Amygdala (tissue), 56 donors: ENCODE measurements at regions not wholly inside any gene's neighbourhood (a gene's known extent, or its start where the extent isn't known, plus 50 kb on each side); places are given as distances from the start of the nearest gene placed in this dataset.
A peak's percentile ranks its signal among the peaks of the same experiment; 100 is the strongest.
"Not testable (repeated sequence)": the region's sequence is repeated elsewhere in the genome, so short reads cannot be mapped to it uniquely, and the experiment has no call there.

Source experiments
- DNase-seq, 56 donors: peaks; one replicate each; lab custom pipeline; 2025; lab: John Stamatoyannopoulos, UW

DNA sequence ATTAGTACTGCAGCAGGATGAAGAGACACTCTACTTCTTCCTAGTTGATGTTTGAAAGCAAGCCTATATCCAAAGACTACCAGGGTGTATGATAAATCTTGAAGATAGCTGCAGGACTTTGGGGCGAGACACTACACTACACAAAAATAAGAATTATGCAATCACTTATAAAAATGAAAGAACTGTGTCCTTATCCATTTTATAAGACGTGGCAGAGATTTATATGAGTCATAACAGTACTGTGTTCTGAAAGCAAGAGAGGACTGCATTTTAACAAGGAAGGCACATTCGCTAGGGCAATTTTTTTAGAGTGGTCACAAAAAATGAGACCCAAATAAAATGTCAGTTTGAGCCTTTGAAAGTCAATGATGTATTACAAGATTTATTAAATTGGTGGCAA is 617.0 kb upstream of the LINC00305 start:
- DNase-seq: no peak

DNA sequence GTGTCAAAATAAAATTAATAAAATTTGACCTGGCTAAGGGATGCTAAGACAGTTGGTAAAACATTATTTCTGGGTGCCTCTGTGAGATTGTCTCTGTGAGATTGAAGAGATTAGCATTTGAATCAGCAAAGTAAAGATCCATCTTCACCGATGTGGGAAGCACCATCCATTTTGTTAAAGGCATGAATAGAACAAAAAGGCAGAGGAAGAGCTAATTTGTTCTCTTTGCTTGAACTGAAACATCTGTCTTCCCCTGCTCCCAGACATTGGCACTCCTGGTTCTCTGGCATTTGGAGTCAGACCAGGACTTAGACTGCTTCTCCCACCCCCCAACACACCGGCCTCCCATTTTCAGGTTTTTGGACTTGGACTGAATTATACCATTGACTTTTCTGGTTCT is 603.8 kb upstream of the LINC00305 start:
- DNase-seq: no peak

DNA sequence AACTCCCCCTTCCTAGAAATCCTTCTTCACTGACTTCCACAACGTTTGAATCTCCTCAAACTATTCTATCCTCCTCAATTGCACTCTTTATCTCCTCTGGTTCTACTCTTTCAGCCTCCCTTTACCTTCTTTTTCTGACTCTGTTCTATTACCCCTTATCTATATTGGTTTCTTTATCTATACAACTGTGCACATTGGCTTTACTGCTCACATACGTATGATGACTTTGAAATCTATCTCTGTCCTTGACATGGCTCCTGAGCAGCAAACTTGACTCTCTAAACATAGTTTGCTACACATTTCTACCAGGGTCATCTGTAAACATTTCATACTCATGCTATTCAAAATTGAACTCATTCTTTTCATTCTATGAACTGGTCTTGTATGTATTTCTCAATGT is 601.0 kb upstream of the LINC00305 start:
- DNase-seq: no peak

DNA sequence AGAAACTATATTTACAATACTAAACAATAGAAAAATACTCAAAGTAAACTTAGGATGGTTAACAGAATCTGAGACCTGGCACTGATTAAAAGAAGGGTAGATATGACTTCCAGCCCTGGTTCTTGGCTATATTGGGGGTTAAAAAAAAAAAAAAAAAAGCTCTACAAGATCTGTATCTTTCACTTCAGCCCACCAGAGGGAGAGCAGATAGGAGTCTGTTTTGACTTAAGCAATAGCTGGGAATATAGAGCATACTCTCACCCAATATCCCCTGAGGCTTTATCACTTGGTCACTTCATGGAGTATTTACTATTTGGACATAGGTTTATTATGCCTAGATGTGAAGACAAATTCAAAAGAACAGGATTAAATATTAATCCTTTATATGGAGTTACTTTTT is 598.9 kb upstream of the LINC00305 start:
- no peak for DNase-seq

DNA sequence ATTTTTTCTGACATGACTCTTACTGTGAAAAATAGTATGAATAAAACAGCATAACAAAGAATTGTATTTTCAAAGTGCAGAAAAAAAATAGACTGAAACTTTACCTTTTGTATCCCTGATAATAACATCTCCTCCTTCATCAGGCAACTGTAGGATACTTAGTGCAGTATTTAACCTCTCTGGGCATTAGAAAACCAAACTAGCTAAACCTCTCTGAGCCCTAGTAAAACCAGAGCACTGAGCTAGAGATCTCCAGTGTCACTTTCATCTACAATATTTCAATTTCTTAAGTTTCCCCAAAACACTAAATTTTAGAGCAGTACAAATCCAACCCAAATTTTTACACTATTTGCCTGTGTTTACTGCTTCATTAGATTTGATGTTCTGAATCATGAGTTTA is 594.0 kb upstream of the LINC00305 start:
- DNase-seq: no peak

DNA sequence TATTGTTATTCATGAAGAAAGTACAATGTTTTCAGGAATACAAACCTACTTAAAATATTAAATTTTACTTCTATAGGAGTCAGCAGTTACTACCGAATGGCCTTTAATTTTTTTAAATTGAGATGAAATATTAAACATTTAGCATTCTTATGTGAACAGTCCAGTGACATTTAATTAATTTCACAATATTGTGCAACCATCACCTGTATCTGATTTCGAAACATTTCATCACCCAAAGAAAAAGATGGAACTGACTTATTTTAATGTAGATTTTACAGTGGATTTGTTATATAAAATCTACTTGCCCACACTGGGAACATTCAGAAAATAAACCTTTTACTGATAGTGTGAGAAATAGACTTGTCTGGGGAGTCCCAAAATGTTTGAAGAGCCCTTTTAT is 585.2 kb upstream of the LINC00305 start:
- DNase-seq: no peak

DNA sequence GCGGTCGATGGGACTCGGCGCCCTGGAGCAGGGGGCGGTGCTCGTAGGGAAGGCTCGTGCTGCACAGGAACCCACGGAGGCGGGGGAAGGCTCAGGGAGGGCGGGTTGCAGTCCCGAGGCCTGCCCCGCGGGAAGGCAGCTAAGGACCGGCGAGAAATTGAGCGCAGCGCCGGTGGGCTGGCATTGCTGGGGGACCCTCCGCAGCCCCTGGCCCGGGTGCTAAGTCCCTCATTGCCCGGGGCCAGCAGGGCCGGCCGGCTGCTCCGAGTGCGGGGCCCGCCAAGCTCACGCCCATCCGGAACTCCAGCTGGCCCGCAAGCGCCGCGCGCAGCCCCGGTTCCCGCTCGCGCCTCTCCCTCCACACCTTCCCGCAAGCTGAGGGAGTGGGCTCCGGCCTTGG is 576.8 kb upstream of the LINC00305 start:
- not testable (repeated sequence) for DNase-seq

DNA sequence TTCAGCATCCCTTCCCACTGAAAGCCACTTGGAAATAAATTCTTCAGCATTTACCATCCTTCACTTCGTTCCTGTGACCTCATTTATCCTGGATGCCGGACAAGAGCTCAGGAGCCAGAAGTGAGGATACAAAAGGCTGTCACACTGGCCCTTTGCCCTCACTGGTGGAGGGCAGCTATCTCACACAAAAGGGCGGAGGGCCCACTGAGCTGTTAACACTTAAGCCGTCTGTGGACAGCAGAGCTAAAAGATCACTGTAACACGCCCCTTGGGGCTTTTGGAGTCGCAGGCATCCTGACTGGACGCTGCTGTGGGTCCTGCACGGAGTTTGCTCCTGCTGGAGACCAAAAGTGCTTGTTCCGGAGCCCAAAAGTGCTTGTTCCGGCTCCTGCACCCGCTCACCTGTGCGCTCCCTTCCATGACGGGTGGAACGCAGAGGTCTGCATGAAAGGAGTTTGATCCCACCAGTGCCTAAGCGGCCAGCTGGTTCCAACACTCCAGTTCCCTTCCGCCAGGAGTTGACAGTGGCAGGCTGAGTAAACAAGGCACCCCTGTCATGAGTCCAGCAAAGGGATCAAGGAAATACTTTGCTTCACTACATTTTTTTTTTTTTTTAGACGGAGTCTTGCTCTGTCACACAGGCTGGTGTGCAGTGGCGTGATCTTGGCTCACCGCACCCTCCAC is 572.0 kb upstream of the LINC00305 start:
- no peak for DNase-seq

DNA sequence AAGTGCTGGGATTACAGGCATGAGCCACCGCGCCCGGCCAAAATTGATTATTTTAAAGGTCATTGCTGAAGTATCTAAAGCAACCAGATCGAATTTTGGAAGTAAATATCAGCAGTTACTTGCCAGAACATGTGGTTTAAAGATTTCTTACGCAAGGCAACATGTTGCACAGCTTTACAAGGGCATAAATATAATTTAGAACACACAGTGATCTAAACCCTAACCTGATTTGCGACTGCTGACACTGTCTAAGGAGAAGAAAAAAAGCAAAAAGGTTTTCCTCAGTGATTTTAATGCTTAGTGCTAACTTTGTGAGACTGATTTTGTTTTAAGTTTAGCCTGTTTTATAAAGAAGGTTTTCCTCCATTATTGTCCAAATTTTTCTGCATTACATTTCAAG is 569.9 kb upstream of the LINC00305 start:
- no peak for DNase-seq

DNA sequence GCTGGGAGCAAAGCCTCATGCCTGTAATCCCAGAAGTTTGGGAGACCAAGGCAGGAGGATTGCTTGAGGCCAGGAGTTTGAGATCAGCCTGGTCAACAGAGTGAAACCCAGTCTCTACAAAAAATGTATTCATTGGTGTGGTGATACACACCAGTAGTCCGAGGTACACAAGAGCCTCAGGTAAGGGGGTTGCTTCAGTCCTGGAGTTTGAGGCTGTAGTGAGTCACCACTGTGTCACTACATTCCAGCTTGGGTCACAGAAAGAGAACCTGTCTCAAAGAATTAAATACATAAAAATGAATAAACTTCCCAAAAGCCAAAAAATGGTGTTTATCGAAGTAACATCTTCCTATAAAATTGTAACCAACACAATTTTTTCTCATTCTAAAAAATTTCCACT is 568.1 kb upstream of the LINC00305 start:
- no peak for DNase-seq

DNA sequence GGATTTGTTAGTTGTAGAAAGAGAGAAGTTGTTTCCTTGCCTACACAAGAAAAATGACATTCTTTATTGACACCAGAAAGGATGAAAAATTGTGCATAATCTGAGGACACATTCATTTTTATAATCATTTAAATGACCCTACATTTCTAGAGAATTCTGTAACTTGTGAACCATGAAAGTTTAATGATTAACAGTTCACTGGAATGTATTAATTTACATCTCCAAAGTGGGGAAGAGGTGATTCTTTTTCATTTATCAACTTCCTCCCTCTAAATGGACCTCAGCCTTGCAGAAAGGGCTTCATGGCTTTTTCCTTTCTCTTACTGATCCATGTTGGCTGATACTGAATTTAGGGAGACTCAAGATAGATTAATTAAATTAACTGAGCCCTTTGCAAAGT is 565.2 kb upstream of the LINC00305 start:
- DNase-seq: no peak

DNA sequence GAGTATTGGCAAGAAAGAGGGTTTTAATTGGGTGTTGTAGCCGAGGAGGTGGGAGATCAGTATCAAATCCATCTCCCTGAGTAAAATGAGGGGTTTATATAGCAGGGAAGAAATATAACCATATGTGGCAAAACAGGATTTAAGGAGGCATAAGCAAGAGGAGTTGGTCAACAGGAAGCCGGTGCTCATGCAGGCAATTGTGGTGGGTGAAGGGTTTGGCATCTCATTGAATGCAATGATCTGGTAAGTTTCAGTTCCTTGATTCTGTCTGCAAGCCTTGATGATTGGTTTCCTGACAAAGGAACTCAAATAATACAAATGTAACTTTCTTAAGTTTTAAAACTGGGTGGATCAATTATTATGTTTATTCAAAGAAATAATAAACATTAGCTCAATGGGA is 564.4 kb upstream of the LINC00305 start:
- peak in 1 of 56 donors; percentile 1 for DNase-seq

DNA sequence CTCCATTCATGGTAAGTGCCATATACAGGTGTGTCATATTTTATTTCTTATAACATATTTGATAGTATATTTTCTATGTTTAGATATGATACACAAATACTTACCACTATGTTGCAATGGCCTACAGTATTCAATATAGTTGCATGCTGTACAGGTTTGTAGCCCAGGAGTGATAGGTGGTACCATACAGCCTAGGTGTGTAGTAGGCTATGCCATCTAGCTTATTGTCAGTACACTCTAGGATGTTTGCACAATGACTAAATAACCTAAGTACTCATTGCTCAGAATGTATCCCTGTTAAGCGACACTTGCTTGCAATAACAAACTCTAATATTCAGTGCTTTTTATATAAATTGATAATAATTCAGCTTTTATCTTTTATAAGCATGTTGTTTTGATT is 563.1 kb upstream of the LINC00305 start:
- DNase-seq: no peak

DNA sequence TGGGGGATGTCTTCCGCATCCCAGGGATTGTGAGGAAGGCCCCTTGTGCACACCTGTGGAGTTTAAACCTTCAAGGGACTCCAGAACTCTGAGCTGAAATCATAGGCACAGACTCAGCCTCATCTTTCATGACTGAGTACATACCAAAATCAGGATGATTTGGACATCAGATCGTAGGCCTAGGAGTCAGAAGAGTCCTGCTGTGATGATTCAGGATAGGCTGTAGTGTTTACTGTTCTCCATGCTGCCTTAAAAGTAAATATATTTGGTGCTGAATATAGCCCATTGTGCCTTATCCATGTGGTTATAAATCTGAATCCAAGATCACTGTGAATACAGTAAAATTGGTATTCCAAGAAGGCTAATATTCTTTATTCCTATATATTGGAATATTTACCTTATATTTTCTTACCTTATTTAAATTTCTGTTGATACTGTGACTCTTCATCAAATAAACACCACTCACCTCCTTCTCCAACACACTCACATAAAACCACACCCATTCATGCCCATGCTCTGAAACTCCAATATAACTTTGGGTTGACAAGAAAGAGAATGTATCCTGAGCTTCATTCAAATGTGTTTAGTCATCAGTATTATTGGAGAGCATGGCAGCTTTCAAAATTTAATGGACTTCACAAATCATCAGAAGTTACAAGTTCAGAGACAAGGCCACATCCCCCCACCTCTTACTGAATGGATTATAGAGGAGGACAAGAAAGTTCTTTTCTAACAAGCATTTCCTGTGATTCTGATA is 561.4 kb upstream of the LINC00305 start:
- DNase-seq: no peak

DNA sequence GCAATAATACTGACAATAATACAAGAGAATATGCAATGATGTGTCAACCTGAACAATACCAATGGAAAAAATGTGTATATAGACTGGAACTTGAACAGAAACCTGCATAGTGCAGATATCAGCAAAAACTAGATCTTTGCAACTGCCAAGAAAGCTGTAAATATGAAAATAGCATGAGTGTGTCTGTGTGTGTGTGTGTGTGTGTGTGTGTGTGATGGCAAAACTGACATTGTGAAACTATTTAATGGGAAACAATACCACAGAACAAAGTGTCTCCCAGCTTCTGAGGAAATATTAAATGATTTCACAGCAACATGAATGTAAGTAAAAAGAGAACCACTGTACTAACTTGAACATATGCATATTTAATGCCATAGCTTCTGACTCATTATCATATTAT is 558.2 kb upstream of the LINC00305 start:
- no peak for DNase-seq

DNA sequence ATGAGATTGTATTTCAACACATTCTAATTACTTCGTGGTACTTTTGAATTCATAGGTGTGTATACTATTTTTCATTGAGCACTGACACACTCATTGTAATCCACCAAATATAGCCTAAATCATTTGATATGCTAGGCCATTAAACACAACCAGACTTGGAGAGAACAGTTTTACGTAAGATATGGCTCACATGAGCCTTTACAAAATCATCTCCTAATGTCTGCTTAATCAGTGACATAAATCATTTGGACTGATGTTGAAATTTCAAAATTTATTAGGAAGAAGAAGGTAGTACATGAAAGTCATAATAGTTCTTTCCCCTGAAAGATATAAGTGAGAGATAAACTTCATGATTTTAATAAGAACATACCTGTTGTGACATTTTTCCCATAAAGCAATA is 550.2 kb upstream of the LINC00305 start:
- no peak for DNase-seq

DNA sequence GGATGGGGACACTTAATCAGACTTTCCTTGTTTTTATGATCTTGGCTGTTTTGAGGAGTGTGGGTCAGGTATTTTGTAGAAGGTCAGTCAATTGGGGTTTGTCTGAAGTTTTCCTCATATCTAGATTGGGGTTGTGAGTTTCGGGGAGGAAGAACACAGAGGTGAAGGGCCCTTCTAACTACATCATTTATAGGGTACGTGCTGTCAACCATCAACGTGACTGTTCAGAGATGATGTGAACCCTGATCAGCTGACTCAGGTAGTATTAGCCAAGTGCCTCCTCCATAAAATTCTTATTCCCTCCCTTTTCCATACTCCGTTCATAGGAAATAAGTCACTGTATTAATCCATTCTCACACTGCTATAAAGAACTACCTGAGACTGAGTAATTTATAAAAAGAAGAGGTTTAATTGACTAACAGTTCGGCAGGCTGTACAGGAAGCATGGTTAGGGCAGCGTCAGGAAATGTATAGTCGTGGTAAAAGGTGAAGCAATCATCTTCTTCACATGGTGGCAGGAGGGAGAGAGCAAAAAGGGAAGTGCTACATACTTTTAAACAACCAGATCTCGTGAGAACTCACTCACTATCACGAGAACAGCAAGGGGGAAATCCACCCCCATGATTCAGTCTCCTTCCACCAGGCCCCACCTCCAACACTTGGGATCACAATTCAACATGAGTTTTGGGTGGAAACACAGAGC is 547.1 kb upstream of the LINC00305 start:
- DNase-seq: no peak

DNA sequence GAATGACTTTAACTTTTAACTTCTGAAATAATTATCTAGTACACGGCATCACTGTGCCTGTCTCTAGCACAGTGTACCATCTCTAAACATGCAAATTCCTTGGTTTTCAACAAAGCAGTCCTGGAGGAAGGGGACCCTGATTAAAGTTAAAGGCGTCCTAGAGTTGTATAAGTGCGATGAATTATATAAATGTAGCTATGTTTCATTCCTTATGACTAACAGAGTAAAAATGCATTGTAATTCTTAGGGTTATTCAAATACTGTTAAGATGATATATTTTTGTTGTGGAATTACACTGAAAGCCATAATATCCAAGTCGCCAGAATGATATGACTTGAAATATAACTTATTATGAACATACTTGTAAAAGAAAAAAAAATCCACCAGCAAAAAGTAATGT is 544.9 kb upstream of the LINC00305 start:
- DNase-seq: no peak

DNA sequence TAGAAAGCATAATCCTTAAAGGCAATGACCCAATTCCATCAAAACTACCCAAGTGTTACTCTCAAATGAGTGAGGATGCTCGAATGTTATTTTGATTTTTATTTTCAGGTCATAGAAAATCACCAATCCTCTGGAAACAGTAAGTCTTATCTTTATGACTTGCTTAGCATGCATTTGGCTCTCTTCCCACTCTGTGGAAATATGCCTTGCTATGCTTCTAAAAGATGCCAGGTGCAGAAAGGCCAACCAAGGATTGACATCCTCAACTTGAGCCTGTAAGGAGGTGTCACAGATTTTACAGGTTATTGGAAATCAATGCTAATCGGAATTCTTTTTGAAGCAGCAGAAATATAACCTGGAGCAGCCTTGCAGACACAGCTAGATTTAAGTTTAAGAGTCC is 543.9 kb upstream of the LINC00305 start:
- no peak for DNase-seq

DNA sequence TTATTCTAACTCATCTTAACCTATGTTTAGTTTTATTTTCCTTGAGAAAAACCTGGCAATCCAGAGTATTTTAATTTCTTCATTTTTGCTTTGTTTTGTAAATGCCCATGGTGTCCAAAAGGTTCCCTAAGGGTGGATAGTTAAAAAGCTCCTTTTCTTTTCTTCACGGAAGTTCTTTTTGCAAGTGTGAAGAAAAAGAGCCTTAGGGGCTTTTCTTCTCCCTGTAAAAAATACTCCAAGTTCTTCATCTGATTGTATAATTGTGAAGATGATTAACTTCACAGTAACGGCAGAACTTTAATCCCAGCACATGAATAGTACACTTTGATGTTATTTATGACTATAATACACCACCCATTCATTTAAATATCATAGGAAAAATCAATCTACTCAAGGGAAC is 530.2 kb upstream of the LINC00305 start:
- no peak for DNase-seq

DNA sequence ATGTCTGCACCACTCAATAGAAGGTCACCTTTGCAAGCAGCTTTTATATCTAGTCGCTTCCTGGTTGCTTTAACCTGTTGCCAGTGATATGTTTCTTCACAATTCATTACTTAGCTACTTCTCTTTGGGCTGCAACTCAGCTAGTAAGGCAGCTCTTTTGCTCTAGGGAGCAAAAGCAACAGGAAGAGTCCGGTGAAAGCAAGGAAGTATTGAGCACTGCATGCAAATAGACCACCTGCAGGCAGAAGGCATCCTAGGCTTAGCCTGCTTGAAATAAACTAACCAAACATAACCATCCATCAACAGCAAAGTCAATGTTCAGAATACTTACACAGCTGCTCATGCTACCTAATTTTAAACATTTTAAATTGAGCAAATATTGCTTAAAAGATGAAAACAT is 529.2 kb upstream of the LINC00305 start:
- DNase-seq: no peak

DNA sequence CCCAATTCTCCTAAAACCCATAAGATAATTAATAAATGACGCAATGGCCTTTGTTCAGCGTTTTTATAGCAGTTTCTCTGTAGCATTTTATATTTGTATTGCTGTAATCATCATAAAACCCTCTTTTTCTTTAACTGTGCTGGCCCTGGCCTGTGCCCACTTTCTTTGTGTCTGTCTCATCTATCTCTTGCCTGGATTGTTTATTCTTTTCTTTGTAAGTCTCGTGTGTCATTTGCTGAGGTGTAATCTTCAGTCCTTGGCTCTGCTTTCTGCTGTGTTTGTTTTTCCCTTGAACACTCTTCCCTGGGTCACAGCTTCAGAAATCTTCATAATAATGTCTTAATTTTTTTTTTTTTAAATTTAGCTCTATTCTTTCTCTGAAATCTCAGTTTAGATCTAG is 525.8 kb upstream of the LINC00305 start:
- no peak for DNase-seq
